ENCODE measurements at regions not wholly inside any gene's neighbourhood (a gene's known extent, or its start where the extent isn't known, plus 50 kb on each side); places are given as distances from the start of the nearest gene placed in this dataset.

- no peak overlapping the region for H3K4me3 ChIP-seq
- 94 to 98% (median 95%) methylated on average over 2 of the region's 2 CpGs for WGBS, 4 donors
- no peak for DNase-seq
- no peak for ATAC-seq
- no peaks in the 10 kb centered on the region for H3K27me3 ChIP-seq
- no peak overlapping the region for H3K27ac ChIP-seq
- H3K36me3 ChIP-seq: no peaks in the 10 kb centered on the region
- no peaks in the 10 kb centered on the region for H3K4me1 ChIP-seq
- no peak for TF ChIP-seq CTCF (IDR thresholded peaks at IDR 0.05)
- no peak for TF ChIP-seq POLR2A (IDR thresholded peaks at IDR 0.05)
- H3K9me3 ChIP-seq: no peaks in the 10 kb centered on the region
- intact Hi-C loops (cut with DNase I): no loop called here
These were observed 67.7 kb upstream of the HIF1A start for GRCh38 chr14:61627612-61628011.

GRCh38 chr14:61628016-61628725 is 67.1 kb upstream of the HIF1A start:
- Histone ChIP-seq H3K27ac (no peak overlapping the region), H3K4me1 (no peaks in the 10 kb centered on the region), H3K27me3 (no peaks in the 10 kb centered on the region), H3K4me3 (no peak overlapping the region), H3K9me3 (no peaks in the 10 kb centered on the region), H3K36me3 (no peaks in the 10 kb centered on the region)
- TF ChIP-seq CTCF (IDR thresholded peaks at IDR 0.05) (no peak), POLR2A (IDR thresholded peaks at IDR 0.05) (no peak)
- DNase-seq (no peak), ATAC-seq (no peak)
- WGBS, 4 donors: 92 to 98% (median 95%) methylated on average over 3 of the region's 3 CpGs
- intact Hi-C loops (cut with DNase I): no loop called here

- DNase-seq: no peak
- Histone ChIP-seq H3K36me3 (no peaks in the 10 kb centered on the region), H3K27me3 (no peaks in the 10 kb centered on the region), H3K27ac (no peak overlapping the region), H3K9me3 (no peaks in the 10 kb centered on the region), H3K4me3 (no peak overlapping the region), H3K4me1 (no peaks in the 10 kb centered on the region)
- TF ChIP-seq CTCF (IDR thresholded peaks at IDR 0.05) (no peak), POLR2A (IDR thresholded peaks at IDR 0.05) (no peak)
- no peak for ATAC-seq
- intact Hi-C loops (cut with DNase I): no loop called here
- 79 to 90% (median 87%) methylated on average over 4 of the region's 4 CpGs for WGBS, 4 donors
These were observed 64.8 kb upstream of the HIF1A start for GRCh38 chr14:61630399-61631044.

GRCh38 chr14:61631045-61631687 is 64.1 kb upstream of the HIF1A start:
- peaks cover 0 to 2% (median 0%) of the 10 kb centered on the region in 12 donors for H3K4me1 ChIP-seq
- H3K36me3 ChIP-seq: no peaks in the 10 kb centered on the region
- ATAC-seq (no peak), DNase-seq (no peak)
- H3K27ac ChIP-seq: no peak overlapping the region
- intact Hi-C loops (cut with DNase I): no loop called here
- TF ChIP-seq POLR2A (IDR thresholded peaks at IDR 0.05) (no peak), CTCF (IDR thresholded peaks at IDR 0.05) (no peak)
- 95 to 97% (median 96%) methylated on average over 6 of the region's 6 CpGs for WGBS, 4 donors
- H3K4me3 ChIP-seq: no peak overlapping the region
- H3K9me3 ChIP-seq: no peaks in the 10 kb centered on the region
- no peaks in the 10 kb centered on the region for H3K27me3 ChIP-seq
